HG03103 (cell line): ENCODE measurements at regions not wholly inside any gene's neighbourhood (a gene's known extent, or its start where the extent isn't known, plus 50 kb on each side); places are given as distances from the start of the nearest gene placed in this dataset.
"Not testable (repeated sequence)": the region's sequence is repeated elsewhere in the genome, so short reads cannot be mapped to it uniquely, and the experiment has no call there.

Experiments
- ATAC-seq: cut with Tn5 transposase; IDR thresholded peaks from one replicate; pipeline ENCODE4 v1.9.1; 2021; ENCODE audit warnings: low read depth; ENCODE audit not compliant: unreplicated experiment

GRCh38 chr13:62123409-62123808, 707.8 kb upstream of the PCDH20 start:
- no peak for ATAC-seq

GRCh38 chr13:62122434-62122833, 706.8 kb upstream of the PCDH20 start:
- no peak for ATAC-seq

- no peak for ATAC-seq
Observed at GRCh38 chr13:62119739-62120700, 704.4 kb upstream of the PCDH20 start.

- no peak for ATAC-seq
Observed at GRCh38 chr13:62115831-62116230, 700.2 kb upstream of the PCDH20 start.

GRCh38 chr13:62113179-62113578, 697.5 kb upstream of the PCDH20 start:
- no peak for ATAC-seq

GRCh38 chr13:62110079-62110478, 694.4 kb upstream of the PCDH20 start:
- no peak for ATAC-seq

GRCh38 chr13:62104136-62104535, 688.5 kb upstream of the PCDH20 start:
- ATAC-seq = not testable (repeated sequence)

- ATAC-seq = no peak
Observed at GRCh38 chr13:62096652-62097051, 681.0 kb upstream of the PCDH20 start.

GRCh38 chr13:62094932-62095331, 679.3 kb upstream of the PCDH20 start:
- no peak for ATAC-seq

- ATAC-seq = no peak
Observed at GRCh38 chr13:62093984-62094780, 678.5 kb upstream of the PCDH20 start.

- no peak for ATAC-seq
Observed at GRCh38 chr13:62092949-62093348, 677.3 kb upstream of the PCDH20 start.

GRCh38 chr13:62092536-62092935, 676.9 kb upstream of the PCDH20 start:
- no peak for ATAC-seq

GRCh38 chr13:62088165-62088564, 672.5 kb upstream of the PCDH20 start:
- no peak for ATAC-seq

GRCh38 chr13:62087124-62087523, 671.5 kb upstream of the PCDH20 start:
- ATAC-seq = no peak

- ATAC-seq = no peak
Observed at GRCh38 chr13:62085337-62086229, 669.9 kb upstream of the PCDH20 start.

GRCh38 chr13:62084728-62085127, 669.1 kb upstream of the PCDH20 start:
- ATAC-seq = no peak

GRCh38 chr13:62067821-62068220, 652.2 kb upstream of the PCDH20 start:
- ATAC-seq = no peak

- no peak for ATAC-seq
Observed at GRCh38 chr13:62065016-62065415, 649.4 kb upstream of the PCDH20 start.

GRCh38 chr13:62061751-62062150, 646.1 kb upstream of the PCDH20 start:
- ATAC-seq = no peak

GRCh38 chr13:62060570-62060969, 644.9 kb upstream of the PCDH20 start:
- no peak for ATAC-seq

GRCh38 chr13:62057286-62057685, 641.6 kb upstream of the PCDH20 start:
- no peak for ATAC-seq
